SK-N-SH (cell line): ENCODE measurements at regions not wholly inside any gene's neighbourhood (a gene's known extent, or its start where the extent isn't known, plus 50 kb on each side); places are given as distances from the start of the nearest gene placed in this dataset.

Experiments
- CTCF ChIA-PET: fragments of 300-600, 350-600 bp; formaldehyde crosslinking; extraction: SDS; loops from one replicate; lab custom pipeline; 2021; lab: Yijun Ruan, JAX
- POLR2A ChIA-PET: fragments of 350-600 bp; sonication (Branson Sonifier 250); formaldehyde crosslinking; extraction: SDS; loops from one replicate; lab custom pipeline; 2020; ENCODE audit warnings: antibody characterized with exemption, inconsistent platforms; lab: Yijun Ruan, JAX
- DNase-seq: peaks from one replicate; pipeline ENCODE4 v3.0.0; 2012
- H2AFZ ChIP-seq: fragments of 200-600 bp; sonication (generic); 2 replicates; pipeline ENCODE4 v1.8.1; 2016; ENCODE audit warnings: antibody characterized with exemption, mild to moderate bottlenecking, low read depth
- H3F3A ChIP-seq: fragments of 200-600 bp; sonication (generic); replicated peaks from 2 replicates; pipeline ENCODE3; 2016; ENCODE audit warnings: antibody characterized with exemption, mild to moderate bottlenecking; ENCODE audit not compliant: insufficient read depth
- H3K27ac ChIP-seq, 2 experiments: fragments of 200-500 bp in 1 of 2; fragments of 200-600 bp in 1 of 2; sonication (Bioruptor generic) in 1 of 2; sonication (generic), shearing (Covaris generic) in 1 of 2; 2 replicates each; pipeline versions ENCODE4 v1.5.1 to v1.6.1; 2014 to 2016; ENCODE audit warnings: low read depth in 2 of 2, inconsistent platforms in 1 of 2, low read length in 1 of 2, mild to moderate bottlenecking in 1 of 2, mixed read lengths in 1 of 2
- H3K27me3 ChIP-seq: fragments of 200-600 bp; sonication (generic), shearing (Covaris generic); 2 replicates; pipeline ENCODE4 v1.6.1; 2016; ENCODE audit warnings: mixed run types; ENCODE audit not compliant: insufficient read depth
- H3K36me3 ChIP-seq, 2 experiments: fragments of 200-500 bp in 1 of 2; fragments of 200-600 bp in 1 of 2; sonication (Bioruptor generic) in 1 of 2; sonication (generic) in 1 of 2; replicated peaks in 1 of 2; 2 replicates each; pipeline versions ENCODE3 to v1.5.1; 2014 to 2016; ENCODE audit warnings: low read length in 1 of 2, mild to moderate bottlenecking in 1 of 2; ENCODE audit not compliant: insufficient read depth in 2 of 2, control insufficient read depth in 1 of 2
- H3K4me1 ChIP-seq, 2 experiments: fragments of 200-500 bp in 1 of 2; fragments of 200-600 bp in 1 of 2; sonication (Bioruptor generic) in 1 of 2; sonication (generic), shearing (Covaris generic) in 1 of 2; 2 replicates each; pipeline versions ENCODE4 v1.5.1 to v1.6.1; 2014 to 2016; ENCODE audit warnings: low read depth in 1 of 2, low read length in 1 of 2, mixed run types in 1 of 2; ENCODE audit not compliant: insufficient read depth in 2 of 2, control insufficient read depth in 1 of 2
- H3K4me2 ChIP-seq: fragments of 200-600 bp; sonication (generic), shearing (Covaris generic); 2 replicates; pipeline ENCODE4 v1.6.1; 2017; ENCODE audit warnings: mixed run types
- H3K4me3 ChIP-seq, 2 experiments: fragments of 200-500 bp in 1 of 2; fragments of 200-600 bp in 1 of 2; sonication (Bioruptor generic) in 1 of 2; sonication (generic), shearing (Covaris generic) in 1 of 2; 2 replicates each; pipeline versions ENCODE4 v1.5.1 to v1.8.1; 2014 to 2016; ENCODE audit warnings: low read depth in 2 of 2, inconsistent platforms in 1 of 2, low read length in 1 of 2, mild to moderate bottlenecking in 1 of 2, mixed read lengths in 1 of 2, moderate library complexity in 1 of 2
- H3K79me2 ChIP-seq: fragments of 200-600 bp; sonication (generic); 2 replicates; pipeline ENCODE4 v1.8.1; 2017; ENCODE audit warnings: mild to moderate bottlenecking; ENCODE audit not compliant: insufficient read depth
- H3K9ac ChIP-seq: fragments of 200-600 bp; sonication (generic); 2 replicates; pipeline ENCODE4 v1.6.1; 2017; ENCODE audit warnings: mixed run types
- H3K9me2 ChIP-seq: fragments of 200-600 bp; sonication (generic); 2 replicates; pipeline ENCODE4 v1.6.1; 2017; ENCODE audit warnings: mixed run types
- H3K9me3 ChIP-seq: fragments of 200-600 bp; sonication (generic); 2 replicates; pipeline ENCODE4 v1.6.1; 2017; ENCODE audit warnings: mixed run types, mild to moderate bottlenecking, moderate library complexity
- H4K20me1 ChIP-seq: fragments of 200-600 bp; sonication (generic); 2 replicates; pipeline ENCODE4 v1.6.1; 2017; ENCODE audit warnings: mild to moderate bottlenecking, mixed run types; ENCODE audit not compliant: insufficient read depth
- CHD2 ChIP-seq: fragments of 150-350 bp; IDR thresholded peaks from 2 replicates; pipeline ENCODE4 v1.6.1; 2018; ENCODE audit warnings: low read length; ENCODE audit not compliant: partially characterized antibody
- EP300 ChIP-seq, 2 experiments: IDR thresholded peaks; 2 replicates each; pipeline versions ENCODE4 v1.4.0 to v1.6.1; 2012; ENCODE audit warnings: borderline replicate concordance in 1 of 2, low read depth in 1 of 2, low read length in 1 of 2
- EZH2phosphoT487 ChIP-seq: fragments of 200-600 bp; sonication (generic); IDR thresholded peaks from 2 replicates; pipeline ENCODE4 v1.6.1; 2017; ENCODE audit warnings: low read depth, mixed run types, mild to moderate bottlenecking, antibody characterized with exemption, moderate library complexity, borderline replicate concordance
- FOSL2 ChIP-seq: IDR thresholded peaks from 2 replicates; pipeline ENCODE4 v1.4.0; 2012; ENCODE audit warnings: low read depth, mild to moderate bottlenecking, moderate library complexity, borderline replicate concordance
- FOXJ3 ChIP-seq: sonication (generic); formaldehyde crosslinking; IDR thresholded peaks from 2 replicates; pipeline ENCODE4 v1.5.1; 2020; ENCODE audit warnings: mild to moderate bottlenecking, missing genetic modification reagents
- FOXM1 ChIP-seq: IDR thresholded peaks from 2 replicates; pipeline ENCODE4 v1.4.0; 2012; ENCODE audit warnings: low read depth, mild to moderate bottlenecking
- GABPA ChIP-seq: IDR thresholded peaks from 2 replicates; pipeline ENCODE4 v1.4.0; 2012; ENCODE audit warnings: low read depth, mild to moderate bottlenecking
- IRF3 ChIP-seq: fragments of 150-350 bp; IDR thresholded peaks from 2 replicates; pipeline ENCODE4 v1.6.1; 2016; ENCODE audit warnings: mild to moderate bottlenecking, low read depth, low read length
- MAX ChIP-seq: IDR thresholded peaks from 2 replicates; pipeline ENCODE4 v1.4.0; 2012; ENCODE audit warnings: low read depth
- NFIC ChIP-seq: IDR thresholded peaks from 2 replicates; pipeline ENCODE4 v1.4.0; 2012; ENCODE audit warnings: borderline replicate concordance
- POLR2AphosphoS5 ChIP-seq: IDR thresholded peaks from 2 replicates; pipeline ENCODE4 v1.6.1; 2012; ENCODE audit warnings: low read depth, low read length
- RAD21 ChIP-seq: IDR thresholded peaks from 2 replicates; pipeline ENCODE4 v1.6.1; 2012; ENCODE audit warnings: mild to moderate bottlenecking, low read length
- REST ChIP-seq: IDR thresholded peaks from 2 replicates; pipeline ENCODE4 v1.6.1; 2012; ENCODE audit warnings: mild to moderate bottlenecking, low read depth, low read length, moderate library complexity
- RFX5 ChIP-seq: IDR thresholded peaks from 2 replicates; pipeline ENCODE4 v1.6.1; 2012; ENCODE audit warnings: mild to moderate bottlenecking, improper control_type of control experiment, low read length
- RXRA ChIP-seq: IDR thresholded peaks from 2 replicates; pipeline ENCODE4 v1.4.0; 2012; ENCODE audit warnings: low read depth, mild to moderate bottlenecking, borderline replicate concordance
- SIN3A ChIP-seq: IDR thresholded peaks from 2 replicates; pipeline ENCODE4 v1.6.1; 2012; ENCODE audit warnings: low read depth, mild to moderate bottlenecking, low read length, moderate library complexity, borderline replicate concordance
- TAF1 ChIP-seq: IDR thresholded peaks from 2 replicates; pipeline ENCODE4 v1.6.1; 2012; ENCODE audit warnings: low read depth, mild to moderate bottlenecking, low read length, moderate library complexity, borderline replicate concordance
- TCF12 ChIP-seq: IDR thresholded peaks from 2 replicates; pipeline ENCODE4 v1.4.0; 2012
- TEAD4 ChIP-seq: IDR thresholded peaks from 2 replicates; pipeline ENCODE4 v1.4.0; 2012; ENCODE audit warnings: mild to moderate bottlenecking, borderline replicate concordance; ENCODE audit not compliant: insufficient read depth
- YY1 ChIP-seq: IDR thresholded peaks from 2 replicates; pipeline ENCODE4 v1.4.0; 2012; ENCODE audit warnings: low read depth, mild to moderate bottlenecking

GRCh38 chr3:98977520-98977919, 76.0 kb upstream of the DCBLD2 start (continued):
- TF ChIP-seq IRF3 = no peak
- TF ChIP-seq RAD21 = no peak
- TF ChIP-seq FOSL2 = peak; percentile 91
- TF ChIP-seq SIN3A = 0 out of 2 replicates have a peak, but pooled peaks have one; percentile 27
- peak; percentile 5 to 90; a peak in 2 of 4 replicates for TF ChIP-seq EP300 (IDR thresholded peaks at IDR 0.05; ENCODE audit: borderline replicate concordance in 1 of 2, low read depth in 1 of 2, low read length in 1 of 2)
- no peak for TF ChIP-seq GABPA
- no peak for TF ChIP-seq FOXJ3 (CRISPR knock-in tag)
- TF ChIP-seq RXRA = peak; percentile 76; the same call in 1 of the 2 replicates
- TF ChIP-seq POLR2AphosphoS5 = peak; percentile 46; the same call in 1 of the 2 replicates
- TF ChIP-seq MAX = peak; percentile 50; the same call in 1 of the 2 replicates
- TF ChIP-seq REST = no peak

- Histone ChIP-seq H2AFZ (no peak overlapping the region), H3K4me1 (peaks cover 0 to 38% of the 10 kb centered on the region in 2 experiments; a peak in 2 of 4 replicates)
These were observed 72.9 kb upstream of the DCBLD2 start for GRCh38 chr3:98974442-98974841.

More at GRCh38 chr3:98974442-98974841, 72.9 kb upstream of the DCBLD2 start:
- peaks cover 0 to 3% of the 10 kb centered on the region in 2 experiments for H3K36me3 ChIP-seq
- TF ChIP-seq POLR2AphosphoS5 = no peak
- no peak for TF ChIP-seq RXRA
- no peak for TF ChIP-seq GABPA
- TF ChIP-seq TEAD4 = no peak
- TF ChIP-seq CHD2 = no peak
- no peak for TF ChIP-seq REST
- TF ChIP-seq TCF12 = no peak
- TF ChIP-seq RFX5 = no peak
- TF ChIP-seq EZH2phosphoT487 = no peak
- TF ChIP-seq TAF1 = no peak
- no peak for TF ChIP-seq NFIC
- no peak for TF ChIP-seq FOXM1
- no peak for TF ChIP-seq YY1
- TF ChIP-seq, all 33 proteins: peak for 0
- no peak for DNase-seq
- ChIA-PET POLR2A (no interaction called here), CTCF (no interaction called here)
- Histone ChIP-seq H3K9me3 (no peaks in the 10 kb centered on the region), H3K27me3 (no peaks in the 10 kb centered on the region), H3K4me2 (no peak overlapping the region), H4K20me1 (no peaks in the 10 kb centered on the region), H3F3A (peaks cover 54% of the 10 kb centered on the region), H3K27ac (no peak overlapping the region), H3K9me2 (no peaks in the 10 kb centered on the region), H3K79me2 (peaks cover 55% of the 10 kb centered on the region), H3K4me3 (no peak overlapping the region), H3K9ac (no peak overlapping the region)
